Peyer's patch (tissue), 4 donors: ENCODE measurements at regions not wholly inside any gene's neighbourhood (a gene's known extent, or its start where the extent isn't known, plus 50 kb on each side); places are given as distances from the start of the nearest gene placed in this dataset.

Source experiments
- POLR2A ChIP-seq, 2 donors: fragments of 450-650 bp; IDR thresholded peaks; one replicate each; pipeline ENCODE4 v1.5.1; 2017; ENCODE audit warnings: antibody characterized with exemption in 2 of 2, mild to moderate bottlenecking in 2 of 2, moderate library complexity in 2 of 2
- TF ChIP-seq, protein P1 (sequence below), 6 experiments: fragments of 450-650 bp in 4 of 6; fragments of 200-600 bp in 2 of 6; sonication (generic) in 1 of 6; IDR thresholded peaks; one replicate each; pipeline ENCODE4 v1.5.1; 2017 to 2019; ENCODE audit warnings: antibody characterized with exemption in 6 of 6, mild to moderate bottlenecking in 3 of 6, moderate library complexity in 1 of 6

DNA sequence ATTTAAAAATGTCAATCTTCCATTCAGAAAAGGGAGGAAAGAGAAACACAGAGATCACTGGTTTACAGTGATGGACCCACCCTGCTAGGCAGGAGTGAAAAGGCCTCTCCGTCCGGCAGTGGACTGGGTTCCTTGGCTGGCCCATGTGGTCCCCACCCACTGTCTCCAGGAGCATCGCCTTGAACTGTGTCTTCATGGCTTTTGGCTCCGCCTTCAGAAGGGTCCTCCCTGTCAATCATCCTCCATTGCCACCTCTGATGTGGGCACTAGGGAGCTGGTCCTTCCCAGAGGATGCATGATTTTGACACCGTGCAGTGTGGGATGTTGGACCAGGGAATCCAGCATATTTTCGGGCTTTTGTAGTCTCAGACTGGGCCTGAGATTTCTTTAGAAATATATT, 58.2 kb upstream of the B3GAT1 start:
- TF ChIP-seq, protein P1, sequence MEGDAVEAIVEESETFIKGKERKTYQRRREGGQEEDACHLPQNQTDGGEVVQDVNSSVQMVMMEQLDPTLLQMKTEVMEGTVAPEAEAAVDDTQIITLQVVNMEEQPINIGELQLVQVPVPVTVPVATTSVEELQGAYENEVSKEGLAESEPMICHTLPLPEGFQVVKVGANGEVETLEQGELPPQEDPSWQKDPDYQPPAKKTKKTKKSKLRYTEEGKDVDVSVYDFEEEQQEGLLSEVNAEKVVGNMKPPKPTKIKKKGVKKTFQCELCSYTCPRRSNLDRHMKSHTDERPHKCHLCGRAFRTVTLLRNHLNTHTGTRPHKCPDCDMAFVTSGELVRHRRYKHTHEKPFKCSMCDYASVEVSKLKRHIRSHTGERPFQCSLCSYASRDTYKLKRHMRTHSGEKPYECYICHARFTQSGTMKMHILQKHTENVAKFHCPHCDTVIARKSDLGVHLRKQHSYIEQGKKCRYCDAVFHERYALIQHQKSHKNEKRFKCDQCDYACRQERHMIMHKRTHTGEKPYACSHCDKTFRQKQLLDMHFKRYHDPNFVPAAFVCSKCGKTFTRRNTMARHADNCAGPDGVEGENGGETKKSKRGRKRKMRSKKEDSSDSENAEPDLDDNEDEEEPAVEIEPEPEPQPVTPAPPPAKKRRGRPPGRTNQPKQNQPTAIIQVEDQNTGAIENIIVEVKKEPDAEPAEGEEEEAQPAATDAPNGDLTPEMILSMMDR (IDR thresholded peaks at IDR 0.05): no peak
- TF ChIP-seq POLR2A (IDR thresholded peaks at IDR 0.05): no peak
